ENCODE measurements at regions not wholly inside any gene's neighbourhood (a gene's known extent, or its start where the extent isn't known, plus 50 kb on each side); places are given as distances from the start of the nearest gene placed in this dataset.

DNA sequence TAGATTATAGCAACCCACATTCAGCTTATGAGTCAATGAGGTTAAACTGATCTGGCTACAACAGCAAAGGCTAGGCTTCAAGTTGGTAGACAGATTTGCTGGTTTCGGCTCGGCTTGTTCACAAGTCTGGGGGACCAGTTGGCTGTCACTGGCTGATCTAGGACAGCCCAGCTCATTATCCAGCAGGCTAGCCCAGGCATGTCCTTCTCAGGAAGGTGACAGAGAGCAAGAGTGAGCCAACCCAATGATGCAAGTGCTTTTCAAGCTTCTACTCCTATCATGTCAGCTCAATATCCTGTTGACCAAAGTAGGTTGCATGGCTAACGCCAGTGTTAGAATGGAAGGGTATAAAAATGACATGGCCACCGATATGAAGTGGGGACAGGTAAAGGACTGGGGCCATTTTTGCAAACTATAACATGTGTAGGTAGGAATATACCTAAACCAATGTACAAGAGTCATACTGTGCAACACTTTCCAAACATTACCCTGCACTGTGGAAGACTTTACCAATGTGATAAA, 220.9 kb upstream of the SOX21 start:
- POLR2A ChIA-PET = no interaction called here
- CTCF ChIA-PET = no interaction called here

GRCh38 chr13:94928127-94928775, 215.9 kb upstream of the SOX21 start:
- no peak for DNase-seq (ENCODE audit: low read depth, low spot score)
- POLR2A ChIA-PET = no interaction called here
- no peaks in the 10 kb centered on the region for H3K9me3 ChIP-seq (ENCODE audit: control insufficient read depth, insufficient read depth, low read length)
- no peak overlapping the region for H3K27ac ChIP-seq (ENCODE audit: low read depth, low read length)
- H3K4me3 ChIP-seq (ENCODE audit: low read depth, low read length) = no peak overlapping the region
- CTCF ChIA-PET = no interaction called here
- no peaks in the 10 kb centered on the region for H3K27me3 ChIP-seq (ENCODE audit: control insufficient read depth, insufficient read depth, low read length)
- TF ChIP-seq, protein P1, sequence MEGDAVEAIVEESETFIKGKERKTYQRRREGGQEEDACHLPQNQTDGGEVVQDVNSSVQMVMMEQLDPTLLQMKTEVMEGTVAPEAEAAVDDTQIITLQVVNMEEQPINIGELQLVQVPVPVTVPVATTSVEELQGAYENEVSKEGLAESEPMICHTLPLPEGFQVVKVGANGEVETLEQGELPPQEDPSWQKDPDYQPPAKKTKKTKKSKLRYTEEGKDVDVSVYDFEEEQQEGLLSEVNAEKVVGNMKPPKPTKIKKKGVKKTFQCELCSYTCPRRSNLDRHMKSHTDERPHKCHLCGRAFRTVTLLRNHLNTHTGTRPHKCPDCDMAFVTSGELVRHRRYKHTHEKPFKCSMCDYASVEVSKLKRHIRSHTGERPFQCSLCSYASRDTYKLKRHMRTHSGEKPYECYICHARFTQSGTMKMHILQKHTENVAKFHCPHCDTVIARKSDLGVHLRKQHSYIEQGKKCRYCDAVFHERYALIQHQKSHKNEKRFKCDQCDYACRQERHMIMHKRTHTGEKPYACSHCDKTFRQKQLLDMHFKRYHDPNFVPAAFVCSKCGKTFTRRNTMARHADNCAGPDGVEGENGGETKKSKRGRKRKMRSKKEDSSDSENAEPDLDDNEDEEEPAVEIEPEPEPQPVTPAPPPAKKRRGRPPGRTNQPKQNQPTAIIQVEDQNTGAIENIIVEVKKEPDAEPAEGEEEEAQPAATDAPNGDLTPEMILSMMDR (IDR thresholded peaks at IDR 0.05; ENCODE audit: low read depth, low read length) = no peak

More for the DNA sequence above, 220.9 kb upstream of the SOX21 start:
- DNase-seq (ENCODE audit: low read depth, low spot score) = no peak
- TF ChIP-seq, protein P1 (IDR thresholded peaks at IDR 0.05; ENCODE audit: low read depth, low read length) = no peak
- no peaks in the 10 kb centered on the region for H3K9me3 ChIP-seq (ENCODE audit: control insufficient read depth, insufficient read depth, low read length)
- no peaks in the 10 kb centered on the region for H3K27me3 ChIP-seq (ENCODE audit: control insufficient read depth, insufficient read depth, low read length)
- H3K27ac ChIP-seq (ENCODE audit: low read depth, low read length) = no peak overlapping the region
- H3K4me3 ChIP-seq (ENCODE audit: low read depth, low read length) = no peak overlapping the region

GRCh38 chr13:94925263-94925662, 212.9 kb upstream of the SOX21 start:
- POLR2A ChIA-PET = no interaction called here
- no peak for DNase-seq (ENCODE audit: low read depth, low spot score)
- H3K9me3 ChIP-seq (ENCODE audit: control insufficient read depth, insufficient read depth, low read length) = no peaks in the 10 kb centered on the region
- no peaks in the 10 kb centered on the region for H3K27me3 ChIP-seq (ENCODE audit: control insufficient read depth, insufficient read depth, low read length)
- TF ChIP-seq, protein P1 (IDR thresholded peaks at IDR 0.05; ENCODE audit: low read depth, low read length) = no peak
- no peak overlapping the region for H3K27ac ChIP-seq (ENCODE audit: low read depth, low read length)
- no peak overlapping the region for H3K4me3 ChIP-seq (ENCODE audit: low read depth, low read length)
- CTCF ChIA-PET = no interaction called here

DNA sequence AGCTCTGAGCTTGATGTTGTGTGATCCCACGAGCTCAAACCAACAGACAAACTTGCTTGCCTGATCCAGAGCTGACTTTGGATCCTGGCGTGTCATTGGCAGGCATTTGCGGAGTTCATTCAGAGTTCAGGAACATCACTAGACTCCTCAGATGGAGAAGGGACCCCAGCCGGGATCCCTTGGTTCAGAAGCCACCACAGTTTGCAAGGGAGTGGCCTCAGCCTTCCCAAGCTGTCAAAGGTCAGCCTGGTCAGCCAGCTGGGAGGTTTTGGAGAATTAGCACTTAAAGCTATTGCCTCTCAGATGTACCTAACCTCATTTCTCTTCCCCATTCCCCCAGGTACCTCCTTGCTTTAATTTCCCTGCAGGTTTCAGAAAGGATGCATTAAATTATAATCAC, 208.8 kb upstream of the SOX21 start:
- ChIA-PET CTCF (no interaction called here), POLR2A (no interaction called here)
- H3K4me3 ChIP-seq (ENCODE audit: low read depth, low read length) = no peak overlapping the region
- H3K27ac ChIP-seq (ENCODE audit: low read depth, low read length) = no peak overlapping the region
- TF ChIP-seq, protein P1 (IDR thresholded peaks at IDR 0.05; ENCODE audit: low read depth, low read length) = no peak
- no peak for DNase-seq (ENCODE audit: low read depth, low spot score)
- no peaks in the 10 kb centered on the region for H3K27me3 ChIP-seq (ENCODE audit: control insufficient read depth, insufficient read depth, low read length)
- no peaks in the 10 kb centered on the region for H3K9me3 ChIP-seq (ENCODE audit: control insufficient read depth, insufficient read depth, low read length)

GRCh38 chr13:94920578-94920977, 208.2 kb upstream of the SOX21 start:
- Histone ChIP-seq H3K27ac (ENCODE audit: low read depth, low read length) (no peak overlapping the region), H3K9me3 (ENCODE audit: control insufficient read depth, insufficient read depth, low read length) (no peaks in the 10 kb centered on the region), H3K4me3 (ENCODE audit: low read depth, low read length) (no peak overlapping the region), H3K27me3 (ENCODE audit: control insufficient read depth, insufficient read depth, low read length) (no peaks in the 10 kb centered on the region)
- TF ChIP-seq, protein P1 (IDR thresholded peaks at IDR 0.05; ENCODE audit: low read depth, low read length) = no peak
- no peak for DNase-seq (ENCODE audit: low read depth, low spot score)
- POLR2A ChIA-PET = no interaction called here
- CTCF ChIA-PET = no interaction called here

Data from AG04450 (cell line).